ENCODE measurements at regions not wholly inside any gene's neighbourhood (a gene's known extent, or its start where the extent isn't known, plus 50 kb on each side); places are given as distances from the start of the nearest gene placed in this dataset.

GRCh38 chr9:27870404-27870803, 297.1 kb upstream of the C9orf72 start:
- H3K27me3 ChIP-seq, result no peaks in the 10 kb centered on the region
- no peak overlapping the region for H3K4me3 ChIP-seq
- no peaks in the 10 kb centered on the region for H3K36me3 ChIP-seq
- intact Hi-C loops (cut with DNase I), result no loop called here
- no peak for DNase-seq
- no peaks in the 10 kb centered on the region for H3K4me1 ChIP-seq
- H3K27ac ChIP-seq, result no peak overlapping the region
- TF ChIP-seq POLR2A (IDR thresholded peaks at IDR 0.05) (no peak), CTCF (IDR thresholded peaks at IDR 0.05) (no peak), EP300 (IDR thresholded peaks at IDR 0.05) (no peak), POLR2AphosphoS5 (IDR thresholded peaks at IDR 0.05) (no peak)
- H3K9me3 ChIP-seq, result no peaks in the 10 kb centered on the region
- WGBS, 2 donors, result 42 to 76% methylated on average over 5 of the region's 5 CpGs

- Histone ChIP-seq H3K4me1 (no peaks in the 10 kb centered on the region), H3K4me3 (no peak overlapping the region), H3K9me3 (no peaks in the 10 kb centered on the region), H3K36me3 (no peaks in the 10 kb centered on the region), H3K27me3 (no peaks in the 10 kb centered on the region), H3K27ac (no peak overlapping the region)
- intact Hi-C loops (cut with DNase I), result no loop called here
- TF ChIP-seq POLR2AphosphoS5 (IDR thresholded peaks at IDR 0.05) (no peak), CTCF (IDR thresholded peaks at IDR 0.05) (no peak), POLR2A (IDR thresholded peaks at IDR 0.05) (no peak), EP300 (IDR thresholded peaks at IDR 0.05) (no peak)
- DNase-seq, result no peak
- WGBS, 2 donors, result 32 to 53% methylated on average over 3 of the region's 3 CpGs
Measured at GRCh38 chr9:27880156-27880555, 306.9 kb upstream of the C9orf72 start.

GRCh38 chr9:27880635-27881034, 307.4 kb upstream of the C9orf72 start:
- H3K9me3 ChIP-seq, result no peaks in the 10 kb centered on the region
- no peak overlapping the region for H3K4me3 ChIP-seq
- TF ChIP-seq POLR2AphosphoS5 (IDR thresholded peaks at IDR 0.05), result no peak
- TF ChIP-seq CTCF (IDR thresholded peaks at IDR 0.05), result no peak
- intact Hi-C loops (cut with DNase I), result no loop called here
- no peak for DNase-seq
- no peak overlapping the region for H3K27ac ChIP-seq
- WGBS, 2 donors, result 61 to 68% methylated on average over 3 of the region's 3 CpGs
- no peaks in the 10 kb centered on the region for H3K27me3 ChIP-seq
- no peaks in the 10 kb centered on the region for H3K4me1 ChIP-seq
- no peaks in the 10 kb centered on the region for H3K36me3 ChIP-seq

GRCh38 chr9:27888661-27889295, 315.5 kb upstream of the C9orf72 start:
- WGBS, 2 donors, result 71 to 75% methylated on average over 2 of the region's 2 CpGs
- Histone ChIP-seq H3K36me3 (no peaks in the 10 kb centered on the region), H3K27ac (no peak overlapping the region), H3K4me1 (no peaks in the 10 kb centered on the region), H3K27me3 (no peaks in the 10 kb centered on the region), H3K9me3 (no peaks in the 10 kb centered on the region), H3K4me3 (no peak overlapping the region)
- no peak for DNase-seq
- intact Hi-C loops (cut with DNase I), result no loop called here
- TF ChIP-seq POLR2AphosphoS5 (IDR thresholded peaks at IDR 0.05), result no peak
- peak in 1 of 4 experiments; percentile 14 for TF ChIP-seq CTCF (IDR thresholded peaks at IDR 0.05)

- Histone ChIP-seq H3K27ac (no peak overlapping the region), H3K4me1 (no peaks in the 10 kb centered on the region), H3K4me3 (no peak overlapping the region), H3K9me3 (no peaks in the 10 kb centered on the region), H3K36me3 (no peaks in the 10 kb centered on the region), H3K27me3 (no peaks in the 10 kb centered on the region)
- TF ChIP-seq CTCF (IDR thresholded peaks at IDR 0.05) (no peak), POLR2AphosphoS5 (IDR thresholded peaks at IDR 0.05) (no peak)
- 53 to 69% methylated on average over 1 of the region's 1 CpG for WGBS, 2 donors
- no peak for DNase-seq
- intact Hi-C loops (cut with DNase I), result no loop called here
Measured at GRCh38 chr9:27924502-27924901, 351.2 kb upstream of the C9orf72 start.

All from sigmoid colon (tissue), 6 donors.